Activated naive CD8-positive, alpha-beta T cell (primary cell): ENCODE measurements at regions not wholly inside any gene's neighbourhood (a gene's known extent, or its start where the extent isn't known, plus 50 kb on each side); places are given as distances from the start of the nearest gene placed in this dataset.

ENCODE experiments used
- H3K27ac Mint-ChIP-seq: one replicate; pipeline ENCODE4 v1.8.0; 2021; ENCODE audit warnings: mixed read lengths
- H3K27me3 Mint-ChIP-seq: one replicate; pipeline ENCODE4 v1.8.0; 2021; ENCODE audit warnings: mixed read lengths
- H3K36me3 Mint-ChIP-seq: one replicate; pipeline ENCODE4 v1.8.0; 2021; ENCODE audit warnings: mixed read lengths
- H3K4me1 Mint-ChIP-seq: one replicate; pipeline ENCODE4 v1.8.0; 2021; ENCODE audit warnings: low read depth, mixed read lengths
- H3K4me3 Mint-ChIP-seq: one replicate; pipeline ENCODE4 v1.8.0; 2021; ENCODE audit warnings: mild to moderate bottlenecking, mixed read lengths
- H3K9me3 Mint-ChIP-seq: one replicate; pipeline ENCODE4 v1.8.0; 2021; ENCODE audit warnings: low read depth, mixed read lengths

GRCh38 chr16:14366974-14367707, 262.9 kb downstream of the PARN start:
- Mint-ChIP-seq H3K4me3 (no peak overlapping the region), H3K27ac (no peak overlapping the region), H3K27me3 (no peaks in the 10 kb centered on the region), H3K9me3 (no peaks in the 10 kb centered on the region), H3K4me1 (no peaks in the 10 kb centered on the region), H3K36me3 (no peaks in the 10 kb centered on the region)

- Mint-ChIP-seq H3K27me3 (no peaks in the 10 kb centered on the region), H3K4me1 (no peaks in the 10 kb centered on the region), H3K36me3 (no peaks in the 10 kb centered on the region), H3K9me3 (no peaks in the 10 kb centered on the region), H3K4me3 (no peak overlapping the region), H3K27ac (no peak overlapping the region)
Measured at GRCh38 chr16:14366447-14366846, 263.6 kb downstream of the PARN start.

- Mint-ChIP-seq H3K27me3 (no peaks in the 10 kb centered on the region), H3K27ac (no peak overlapping the region), H3K36me3 (no peaks in the 10 kb centered on the region), H3K4me1 (no peaks in the 10 kb centered on the region), H3K9me3 (no peaks in the 10 kb centered on the region), H3K4me3 (no peak overlapping the region)
Measured at GRCh38 chr16:14365200-14365851, 264.7 kb downstream of the PARN start.

GRCh38 chr16:14364386-14365199, 265.5 kb downstream of the PARN start:
- Mint-ChIP-seq H3K4me1 (no peaks in the 10 kb centered on the region), H3K4me3 (no peak overlapping the region), H3K9me3 (no peaks in the 10 kb centered on the region)

GRCh38 chr16:14364112-14364385, 266.0 kb downstream of the PARN start:
- H3K4me1 Mint-ChIP-seq, result no peaks in the 10 kb centered on the region
- H3K36me3 Mint-ChIP-seq, result no peaks in the 10 kb centered on the region
- H3K27me3 Mint-ChIP-seq, result no peaks in the 10 kb centered on the region
- no peak overlapping the region for H3K27ac Mint-ChIP-seq
- H3K9me3 Mint-ChIP-seq, result no peaks in the 10 kb centered on the region
- no peak overlapping the region for H3K4me3 Mint-ChIP-seq

More at GRCh38 chr16:14364386-14365199, 265.5 kb downstream of the PARN start:
- H3K27me3 Mint-ChIP-seq, result no peaks in the 10 kb centered on the region
- H3K36me3 Mint-ChIP-seq, result no peaks in the 10 kb centered on the region
- no peak overlapping the region for H3K27ac Mint-ChIP-seq

- H3K27me3 Mint-ChIP-seq, result no peaks in the 10 kb centered on the region
- no peaks in the 10 kb centered on the region for H3K9me3 Mint-ChIP-seq
- no peak overlapping the region for H3K27ac Mint-ChIP-seq
- H3K4me3 Mint-ChIP-seq, result no peak overlapping the region
- H3K36me3 Mint-ChIP-seq, result no peaks in the 10 kb centered on the region
- H3K4me1 Mint-ChIP-seq, result no peaks in the 10 kb centered on the region
Measured at GRCh38 chr16:14362774-14363371, 267.2 kb downstream of the PARN start.

- H3K9me3 Mint-ChIP-seq, result no peaks in the 10 kb centered on the region
- no peak overlapping the region for H3K27ac Mint-ChIP-seq
- H3K4me3 Mint-ChIP-seq, result no peak overlapping the region
- H3K36me3 Mint-ChIP-seq, result no peaks in the 10 kb centered on the region
- no peaks in the 10 kb centered on the region for H3K4me1 Mint-ChIP-seq
- no peaks in the 10 kb centered on the region for H3K27me3 Mint-ChIP-seq
Measured at GRCh38 chr16:14360326-14361037, 269.6 kb downstream of the PARN start.

GRCh38 chr16:14358697-14359305, 271.3 kb downstream of the PARN start:
- no peaks in the 10 kb centered on the region for H3K27me3 Mint-ChIP-seq
- H3K36me3 Mint-ChIP-seq, result no peaks in the 10 kb centered on the region
- H3K4me1 Mint-ChIP-seq, result peaks cover 8% of the 10 kb centered on the region
- no peak overlapping the region for H3K27ac Mint-ChIP-seq
- H3K9me3 Mint-ChIP-seq, result no peaks in the 10 kb centered on the region
- no peak overlapping the region for H3K4me3 Mint-ChIP-seq

GRCh38 chr16:14357328-14357727, 272.7 kb downstream of the PARN start:
- peaks cover 8% of the 10 kb centered on the region for H3K4me1 Mint-ChIP-seq
- no peaks in the 10 kb centered on the region for H3K36me3 Mint-ChIP-seq
- peaks cover 2% of the 10 kb centered on the region for H3K27me3 Mint-ChIP-seq
- no peak overlapping the region for H3K4me3 Mint-ChIP-seq
- no peaks in the 10 kb centered on the region for H3K9me3 Mint-ChIP-seq
- H3K27ac Mint-ChIP-seq, result no peak overlapping the region

- no peaks in the 10 kb centered on the region for H3K36me3 Mint-ChIP-seq
- peaks cover 2% of the 10 kb centered on the region for H3K27me3 Mint-ChIP-seq
- no peak overlapping the region for H3K4me3 Mint-ChIP-seq
- H3K9me3 Mint-ChIP-seq, result no peaks in the 10 kb centered on the region
- peaks cover 8% of the 10 kb centered on the region for H3K4me1 Mint-ChIP-seq
- no peak overlapping the region for H3K27ac Mint-ChIP-seq
Measured at GRCh38 chr16:14356064-14356463, 274.0 kb downstream of the PARN start.

- Mint-ChIP-seq H3K27ac (no peak overlapping the region), H3K9me3 (no peaks in the 10 kb centered on the region), H3K4me1 (peaks cover 8% of the 10 kb centered on the region), H3K36me3 (no peaks in the 10 kb centered on the region), H3K4me3 (peak overlapping the region; percentile 69), H3K27me3 (peaks cover 2% of the 10 kb centered on the region)
Measured at GRCh38 chr16:14354561-14355351, 275.3 kb downstream of the PARN start.

- Mint-ChIP-seq H3K9me3 (no peaks in the 10 kb centered on the region), H3K36me3 (no peaks in the 10 kb centered on the region), H3K4me1 (peaks cover 8% of the 10 kb centered on the region), H3K4me3 (no peak overlapping the region), H3K27me3 (peaks cover 2% of the 10 kb centered on the region), H3K27ac (no peak overlapping the region)
Measured at GRCh38 chr16:14353340-14353739, 276.7 kb downstream of the PARN start.

- Mint-ChIP-seq H3K27me3 (peaks cover 2% of the 10 kb centered on the region), H3K4me3 (no peak overlapping the region), H3K4me1 (peaks cover 8% of the 10 kb centered on the region), H3K27ac (no peak overlapping the region), H3K9me3 (no peaks in the 10 kb centered on the region), H3K36me3 (no peaks in the 10 kb centered on the region)
Measured at GRCh38 chr16:14351647-14352046, 278.4 kb downstream of the PARN start.

- Mint-ChIP-seq H3K4me3 (no peak overlapping the region), H3K9me3 (peaks cover 7% of the 10 kb centered on the region), H3K4me1 (peaks cover 8% of the 10 kb centered on the region), H3K27ac (no peak overlapping the region), H3K27me3 (peaks cover 2% of the 10 kb centered on the region), H3K36me3 (no peaks in the 10 kb centered on the region)
Measured at GRCh38 chr16:14350626-14351025, 279.4 kb downstream of the PARN start.
